Cardiac septum (tissue), 1 donor: ENCODE measurements at regions not wholly inside any gene's neighbourhood (a gene's known extent, or its start where the extent isn't known, plus 50 kb on each side); places are given as distances from the start of the nearest gene placed in this dataset.

Experiments
- DNase-seq: peaks from one replicate; pipeline ENCODE4 v3.0.0-alpha.2; 2020; ENCODE audit warnings: low spot score
- intact Hi-C: fragments of 100-400 bp; cut with DNase I; formaldehyde crosslinking; loops from one replicate; pipeline ENCODE4 v1.14.0; 2022
- donor health status: DM: no; HTN: no; CAD: no.

DNA sequence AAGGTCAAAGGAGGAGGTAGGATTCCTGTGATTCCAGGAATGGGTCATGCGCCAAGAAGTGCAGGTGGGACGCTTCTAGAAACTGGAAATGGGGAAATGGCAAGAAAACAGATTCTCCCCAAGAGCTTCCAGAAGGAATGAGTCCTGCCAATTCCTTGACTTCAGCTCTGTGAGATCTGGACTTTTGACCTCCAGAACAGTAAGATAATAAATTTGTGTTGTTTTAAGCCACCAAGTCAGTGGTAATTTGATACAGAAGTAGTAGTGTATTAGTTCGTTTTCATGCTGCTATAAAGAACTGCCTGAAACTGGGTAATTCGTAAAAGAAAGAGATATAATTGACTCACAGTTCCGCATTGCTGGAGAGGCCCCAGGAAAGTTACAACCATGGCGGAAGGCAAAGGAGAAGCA, 178.6 kb upstream of the GALNT17 start:
- DNase-seq, result no peak
- intact Hi-C loops, result loop anchor here (2.0 kb wide), 1 partner anchor 19 kb away; no protein-coding TSS in a partner anchor

DNA sequence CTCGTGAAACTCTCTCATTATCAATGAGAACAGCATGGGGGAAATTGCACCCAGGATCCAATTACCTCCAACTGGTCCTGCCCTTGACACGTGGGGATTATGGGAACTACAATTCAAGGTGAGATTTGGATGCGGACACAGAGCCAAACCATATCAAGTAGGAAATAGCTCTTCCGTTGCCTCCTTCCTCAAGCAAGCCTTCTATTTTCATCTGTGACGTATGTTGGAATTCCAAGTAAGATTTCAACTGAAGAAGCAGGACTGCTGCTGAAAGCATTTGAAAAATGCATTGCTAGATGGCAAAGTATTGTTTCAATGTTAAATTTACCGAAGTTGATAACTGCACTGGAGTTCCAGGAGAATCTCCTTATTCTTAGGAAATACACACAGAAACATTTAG, 178.1 kb upstream of the GALNT17 start:
- intact Hi-C loops, result loop anchor here (2.0 kb wide), 1 partner anchor 19 kb away; no protein-coding TSS in a partner anchor
- DNase-seq, result no peak

DNA sequence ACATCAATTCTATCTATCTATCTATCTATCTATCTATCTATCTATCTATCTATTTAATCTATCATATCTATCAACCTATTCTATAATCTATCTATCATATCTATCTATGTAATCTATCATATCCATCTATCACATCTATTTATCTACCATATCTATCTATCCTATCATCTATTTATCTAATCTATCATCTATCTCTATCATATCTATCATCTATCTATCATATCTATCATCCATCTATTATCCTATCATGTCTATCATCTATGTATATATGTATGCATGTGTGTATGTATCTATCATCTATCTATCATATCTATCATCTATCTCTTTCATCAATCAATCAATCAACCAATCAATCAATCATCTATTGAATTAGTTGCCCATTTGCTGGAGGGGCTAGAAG, 159.3 kb upstream of the GALNT17 start:
- intact Hi-C loops, result loop anchor here (2.0 kb wide), 1 partner anchor 20 kb away; no protein-coding TSS in a partner anchor
- no peak for DNase-seq

DNA sequence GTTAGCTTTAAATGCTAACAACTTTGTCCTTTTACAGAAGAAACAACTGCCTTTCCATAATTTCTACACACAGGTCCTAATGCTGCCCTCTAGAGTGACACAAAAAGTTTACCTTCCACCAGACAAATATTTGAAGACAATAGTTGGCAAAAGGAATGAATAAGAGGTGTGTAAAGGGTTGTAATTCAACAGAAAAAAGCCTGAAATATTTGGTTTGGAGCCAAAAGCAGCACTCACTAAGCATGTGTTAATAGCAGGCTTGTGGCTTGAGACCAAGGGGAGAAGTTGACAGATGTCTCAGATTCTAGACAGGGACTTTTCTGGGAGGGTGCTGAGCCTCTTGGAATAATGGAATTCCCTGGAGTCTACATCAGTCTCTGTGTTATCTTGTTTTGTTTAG, 156.2 kb upstream of the GALNT17 start:
- no peak for DNase-seq
- intact Hi-C loops, result no loop called here

DNA sequence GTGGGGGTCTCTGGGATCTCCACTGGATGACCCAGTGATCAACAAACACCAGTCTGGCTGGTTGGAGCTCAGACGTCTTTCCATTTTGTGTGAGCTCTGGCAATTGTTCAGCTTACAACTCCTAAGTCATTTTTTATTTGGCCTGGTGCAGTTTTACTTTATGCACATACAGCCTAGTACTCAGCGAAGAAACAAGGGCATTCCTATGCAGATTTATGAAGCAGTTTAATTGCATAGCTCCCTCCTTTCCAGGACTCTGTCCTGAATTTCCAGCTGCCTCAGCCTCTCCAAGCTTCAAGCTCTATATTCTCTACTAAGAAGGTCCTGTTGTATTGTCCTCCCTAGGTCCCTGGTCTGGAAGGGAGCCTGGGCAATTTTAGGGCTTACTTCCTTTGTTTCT, 145.6 kb upstream of the GALNT17 start:
- no peak for DNase-seq
- intact Hi-C loops, result no loop called here

DNA sequence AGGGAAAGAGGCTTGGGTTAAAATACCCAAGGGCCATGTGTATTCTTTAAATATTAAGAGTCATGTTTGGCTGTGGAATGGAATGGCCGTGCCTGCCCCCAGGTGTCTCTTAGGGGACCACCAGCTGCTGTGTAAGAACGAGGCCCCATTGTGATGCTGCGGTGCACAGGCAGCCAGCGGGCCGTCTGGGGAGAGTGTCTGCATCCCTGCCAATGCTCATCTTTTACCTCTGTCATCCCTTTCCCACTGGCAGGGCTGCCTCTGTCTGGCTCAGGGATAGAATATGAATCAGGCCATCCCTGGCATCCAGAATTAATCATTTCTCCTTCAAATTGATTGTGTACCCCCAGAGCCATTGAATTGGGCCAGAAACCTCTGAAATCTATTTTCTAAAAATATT, 137.8 kb upstream of the GALNT17 start:
- no peak for DNase-seq
- intact Hi-C loops, result no loop called here

DNA sequence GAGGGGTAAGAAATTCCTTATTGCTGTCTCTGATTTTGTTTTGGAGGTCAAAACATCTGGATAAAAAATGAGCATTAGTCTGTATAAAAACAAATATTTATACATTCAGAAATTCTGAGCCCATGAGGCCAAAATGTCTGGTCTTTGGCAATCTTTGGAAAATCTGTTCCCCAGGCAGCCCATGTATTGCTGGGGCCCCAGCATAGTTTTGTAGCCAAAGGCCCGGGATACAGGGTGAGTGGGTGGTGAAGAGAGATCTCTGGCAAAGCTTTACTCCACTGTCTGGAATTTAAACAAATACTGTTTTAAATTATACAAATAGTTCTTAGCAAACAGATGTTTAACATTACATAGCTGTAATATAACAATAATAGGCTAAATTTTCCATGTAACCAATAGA, 134.7 kb upstream of the GALNT17 start:
- DNase-seq, result no peak
- intact Hi-C loops, result no loop called here

DNA sequence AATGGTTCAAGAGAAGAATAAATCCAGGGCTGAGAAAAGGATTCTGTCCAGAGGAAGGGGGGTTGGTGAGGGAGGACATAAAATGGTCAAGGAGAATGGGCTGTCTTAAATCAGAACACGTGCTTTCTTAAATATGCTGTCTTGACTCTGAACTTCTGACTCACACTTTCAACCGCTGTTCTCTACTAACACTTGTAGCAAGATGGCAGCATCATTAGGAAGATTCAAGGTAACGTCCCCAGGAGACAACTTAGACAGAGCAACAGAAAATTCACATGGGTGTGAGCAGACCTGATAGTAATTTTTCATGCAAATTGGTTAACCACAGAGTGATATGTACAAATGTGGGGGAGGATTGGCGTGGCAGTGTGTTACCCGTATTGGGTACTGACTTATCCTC, 126.8 kb upstream of the GALNT17 start:
- intact Hi-C loops, result no loop called here
- no peak for DNase-seq

DNA sequence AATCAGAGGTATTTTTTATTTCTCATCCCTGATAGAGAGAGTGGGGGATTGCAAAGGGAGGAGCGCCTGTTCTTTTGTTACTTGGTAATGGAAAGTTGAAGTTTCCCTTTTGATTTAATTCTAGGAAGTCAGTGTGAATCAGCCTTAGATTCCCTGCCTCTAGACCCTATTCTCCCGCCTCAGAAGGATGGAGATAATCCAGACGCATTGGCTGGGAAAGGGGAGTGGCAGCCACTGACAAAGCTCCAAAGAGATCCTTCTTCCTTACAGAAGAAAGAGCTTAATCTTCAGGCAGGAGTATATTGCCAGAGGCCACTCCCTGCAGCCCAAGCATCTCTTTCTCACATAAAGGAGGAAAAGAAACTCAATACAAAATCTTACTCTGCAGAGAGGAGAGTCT, 122.3 kb upstream of the GALNT17 start:
- DNase-seq, result no peak
- intact Hi-C loops, result no loop called here

DNA sequence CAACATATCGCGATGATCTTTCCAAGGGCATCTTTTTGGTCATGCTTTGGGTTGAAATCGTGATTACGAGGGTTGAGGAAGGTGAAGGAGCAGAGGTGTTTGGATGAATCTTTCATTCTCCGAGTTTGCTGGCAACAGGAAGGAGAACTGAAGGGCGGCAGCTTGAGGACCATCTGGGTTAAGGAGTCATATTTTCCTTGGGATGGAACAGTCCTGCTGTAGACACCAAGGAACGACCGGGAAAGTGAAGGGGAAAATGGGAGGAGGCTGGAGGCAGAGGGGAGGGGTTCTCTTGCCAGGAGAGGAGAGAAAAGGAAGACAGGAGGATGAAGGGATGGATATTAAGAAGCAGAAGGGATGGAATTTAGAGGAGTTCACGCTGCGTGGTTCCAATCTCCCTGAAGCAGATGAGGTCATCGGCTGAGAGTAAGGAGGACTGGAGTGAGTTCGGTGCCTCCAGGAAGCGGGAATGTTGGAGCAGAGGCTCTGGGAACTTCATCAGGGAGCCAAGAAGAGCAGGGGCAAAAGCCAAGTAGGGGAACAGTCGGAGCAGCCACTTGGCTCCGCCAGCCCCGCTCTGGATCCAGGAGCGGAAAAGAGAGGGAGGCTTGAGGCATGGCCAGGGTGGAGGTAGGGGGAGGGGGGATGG, 116.6 kb upstream of the GALNT17 start:
- DNase-seq, result no peak
- intact Hi-C loops, result no loop called here

DNA sequence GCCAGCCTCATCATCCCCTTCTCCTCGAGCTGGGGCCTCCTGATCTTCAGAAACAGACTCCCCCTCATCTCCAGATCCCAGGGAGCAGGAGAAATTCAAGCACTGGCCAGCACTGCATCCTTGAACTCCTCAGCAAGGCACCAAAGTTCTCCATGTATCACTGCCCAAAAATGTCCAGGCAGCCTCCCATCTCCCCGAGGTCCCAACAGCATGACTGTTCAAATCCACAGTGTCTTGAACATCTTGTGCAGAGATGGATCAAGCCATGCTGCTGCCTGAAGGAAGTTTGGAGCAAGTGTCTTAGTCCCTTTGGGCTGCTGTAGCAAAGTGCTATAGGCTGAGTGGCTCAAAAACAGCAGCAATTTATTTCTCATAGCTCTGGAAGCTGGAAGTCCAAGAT, 115.5 kb upstream of the GALNT17 start:
- intact Hi-C loops, result no loop called here
- no peak for DNase-seq

DNA sequence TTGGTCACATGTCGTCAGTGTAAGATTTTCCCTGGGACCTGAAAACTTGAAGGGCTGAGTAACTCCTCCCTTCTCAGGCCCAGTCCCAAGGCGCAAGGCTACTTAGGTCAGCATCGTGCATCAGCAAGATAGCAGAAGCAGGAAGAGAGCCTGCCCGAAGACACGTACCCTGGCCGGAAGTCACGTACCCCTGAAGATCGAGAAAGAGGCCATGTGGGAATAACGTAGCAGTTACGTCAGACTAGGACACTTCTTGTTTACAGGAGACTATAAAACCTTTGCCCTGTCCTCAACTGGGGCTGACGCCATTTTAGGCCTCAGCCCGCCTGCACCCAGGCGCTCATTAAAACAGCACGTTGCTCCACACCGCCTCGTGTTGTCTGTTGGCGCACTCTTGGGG, 114.3 kb upstream of the GALNT17 start:
- DNase-seq, result no peak
- intact Hi-C loops, result no loop called here

DNA sequence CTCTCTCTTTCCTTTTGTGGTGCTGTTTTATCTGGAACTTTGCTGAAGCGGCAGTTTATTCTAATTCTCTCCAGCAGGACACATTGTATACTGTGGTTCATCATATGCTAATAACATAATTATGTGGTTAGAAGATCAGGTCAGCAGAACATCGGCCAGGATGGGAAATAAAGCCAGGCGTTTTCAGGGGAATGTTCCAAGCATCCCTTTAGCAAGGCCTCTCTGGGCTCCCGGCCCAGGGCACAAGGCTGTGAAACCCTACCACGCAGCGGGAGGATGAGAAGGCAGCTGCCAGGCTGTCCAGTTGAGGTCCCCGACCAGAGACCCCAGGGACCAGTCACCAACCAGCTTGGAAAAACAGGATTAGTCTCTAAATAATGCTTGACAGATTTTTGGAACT, 112.2 kb upstream of the GALNT17 start:
- DNase-seq, result no peak
- intact Hi-C loops, result no loop called here

DNA sequence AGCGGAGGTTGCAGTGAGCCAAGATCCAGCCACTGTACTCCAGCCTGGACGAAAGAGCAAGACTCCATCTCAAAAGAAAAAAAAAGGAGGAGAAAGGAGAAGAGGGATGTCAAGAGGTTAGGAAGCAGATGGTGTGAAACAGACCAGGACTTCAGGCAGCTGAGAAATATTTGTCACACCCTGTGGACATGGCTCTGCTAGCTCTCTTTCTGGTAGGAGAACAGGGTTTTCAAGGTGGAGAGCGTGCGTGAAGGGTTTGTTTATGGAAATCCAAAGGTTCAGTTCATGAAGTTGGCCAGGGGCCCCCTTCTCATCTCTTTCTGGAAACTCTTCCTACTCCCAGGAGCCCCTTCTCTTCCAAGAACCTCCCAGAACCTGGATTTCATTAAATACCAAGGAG, 110.8 kb upstream of the GALNT17 start:
- no peak for DNase-seq
- intact Hi-C loops, result no loop called here

DNA sequence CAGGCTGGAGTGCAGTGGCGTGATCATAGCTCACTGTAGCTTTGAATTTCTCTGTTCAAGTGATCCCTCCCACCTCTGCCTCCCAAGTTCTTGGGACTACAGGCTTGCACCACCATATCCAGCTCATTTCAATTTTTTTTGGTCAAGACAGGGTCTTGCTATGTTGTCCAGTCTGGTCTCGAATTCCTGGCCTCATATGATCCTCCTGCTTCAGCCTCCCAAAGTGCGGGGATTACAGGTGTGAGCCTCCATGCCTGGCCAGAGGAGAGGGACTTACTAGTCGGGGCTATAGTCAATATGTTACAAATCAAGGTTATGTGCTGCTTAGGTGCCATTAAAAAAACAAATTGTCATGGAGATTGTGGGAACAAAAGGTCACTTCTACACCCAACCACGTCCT, 105.3 kb upstream of the GALNT17 start:
- DNase-seq, result no peak
- intact Hi-C loops, result no loop called here

DNA sequence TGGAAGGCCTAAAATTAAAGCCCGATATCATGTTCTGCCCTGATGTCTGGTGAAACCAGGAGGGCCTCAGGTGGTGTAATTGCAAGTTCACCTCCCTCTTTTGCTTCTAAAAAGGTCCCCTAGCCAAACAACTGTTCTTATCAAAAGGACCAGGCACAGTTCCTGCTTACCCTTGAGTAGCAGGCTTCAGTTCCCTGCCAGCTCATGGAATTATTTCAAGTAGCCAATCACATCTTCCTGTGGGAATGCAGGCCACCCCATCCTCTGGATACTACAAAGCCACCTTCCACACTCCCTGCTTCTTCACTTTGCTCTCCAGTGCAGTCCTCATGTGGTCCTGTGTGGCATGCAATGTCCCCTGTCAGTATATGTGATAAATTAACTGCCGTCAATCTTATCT, 97.7 kb upstream of the GALNT17 start:
- no peak for DNase-seq
- intact Hi-C loops, result no loop called here

DNA sequence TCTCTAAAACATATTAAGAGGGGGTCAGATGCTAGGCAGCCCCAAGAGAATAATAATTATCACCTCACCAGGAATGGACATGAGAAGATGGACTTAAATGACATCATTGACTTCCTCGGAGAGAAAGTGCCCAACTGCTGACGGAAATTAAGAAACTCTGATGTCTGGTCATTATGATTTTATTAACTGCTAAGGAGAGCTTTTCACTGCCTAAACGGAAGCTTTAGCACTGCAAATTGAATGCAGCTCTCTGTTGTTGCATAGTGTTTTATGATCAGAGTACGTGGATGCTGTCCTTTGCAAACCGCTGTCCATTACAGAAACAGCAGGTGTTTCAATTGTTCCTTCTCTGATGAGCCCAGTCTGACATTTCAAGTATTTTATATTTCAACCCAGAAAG, 89.4 kb upstream of the GALNT17 start:
- no peak for DNase-seq
- intact Hi-C loops, result no loop called here

DNA sequence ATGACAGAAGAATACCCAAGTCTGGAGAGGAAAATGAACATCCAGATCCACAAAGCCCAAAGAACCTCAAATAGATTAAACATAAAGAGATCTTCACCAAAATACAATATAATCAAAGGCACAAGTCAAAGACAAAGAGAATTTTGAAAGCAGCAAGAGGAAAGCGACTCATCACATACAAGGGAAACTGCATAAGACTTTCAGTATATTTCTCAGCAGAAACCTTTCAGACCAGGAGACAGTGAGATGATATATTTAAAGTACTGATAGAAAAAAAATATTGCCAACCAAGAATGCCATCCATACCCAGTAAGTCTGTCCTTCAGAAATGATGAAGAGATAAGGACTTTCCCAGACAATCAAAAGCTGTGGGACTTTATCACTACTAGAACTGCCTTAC, 81.5 kb upstream of the GALNT17 start:
- DNase-seq, result no peak
- intact Hi-C loops, result no loop called here

DNA sequence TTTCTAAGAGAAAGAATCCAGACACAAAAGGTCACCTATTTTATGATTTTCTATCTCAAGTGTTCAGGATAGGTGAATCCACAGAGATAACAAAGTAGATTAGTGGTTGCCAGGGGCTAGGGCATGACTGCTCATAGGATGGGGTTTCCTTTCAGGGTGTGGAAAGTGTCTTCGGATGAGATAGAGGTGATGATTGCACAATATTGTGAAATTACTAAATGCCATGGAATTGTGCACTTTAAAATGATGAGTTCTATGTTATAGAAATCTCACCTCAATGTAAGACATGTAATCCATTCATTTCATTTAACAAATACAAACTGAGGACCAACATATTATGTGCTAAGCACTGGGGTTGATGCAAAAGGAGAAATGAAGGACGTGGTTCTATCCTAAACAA, 76.4 kb upstream of the GALNT17 start:
- DNase-seq, result no peak
- intact Hi-C loops, result no loop called here

DNA sequence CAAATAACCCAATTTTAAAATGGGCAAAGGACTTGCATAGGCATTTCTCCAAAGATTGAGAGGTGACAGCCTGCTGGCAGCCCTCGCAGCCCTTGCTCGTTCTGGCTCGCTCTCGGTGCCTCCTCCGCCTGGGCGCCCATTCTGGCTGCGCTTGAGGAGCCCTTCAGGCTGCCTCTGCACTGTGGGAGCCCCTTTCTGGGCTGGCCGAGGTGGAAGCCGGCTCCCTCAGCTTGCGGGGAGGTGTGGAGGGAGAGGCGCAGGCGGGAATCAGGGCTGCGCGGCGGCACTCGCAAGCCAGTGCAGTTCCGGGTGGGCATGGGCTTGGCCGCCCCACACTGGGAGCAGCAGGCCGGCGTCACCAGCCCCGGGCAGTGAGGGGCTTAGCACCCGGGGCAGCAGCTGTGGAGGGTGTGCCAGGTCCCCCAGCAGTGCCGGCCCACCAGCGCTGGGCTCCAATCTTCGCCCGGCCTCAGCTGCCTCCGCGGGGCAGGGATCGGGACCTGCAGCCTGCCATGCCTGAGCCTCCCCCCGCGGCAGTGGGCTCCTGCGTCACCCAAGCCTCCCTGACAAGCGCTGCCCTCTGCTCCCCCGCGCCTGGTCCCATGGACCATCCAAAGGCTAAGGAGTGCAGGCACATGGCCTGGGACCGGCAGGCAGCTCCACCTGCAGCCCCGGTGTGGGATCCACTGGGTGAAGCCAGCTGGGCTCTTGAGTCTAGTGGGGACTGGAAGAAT, 54.0 kb upstream of the GALNT17 start:
- DNase-seq, result no peak
- intact Hi-C loops, result no loop called here
